HG03066 (cell line): ENCODE measurements at regions not wholly inside any gene's neighbourhood (a gene's known extent, or its start where the extent isn't known, plus 50 kb on each side); places are given as distances from the start of the nearest gene placed in this dataset.

Source experiments
- ATAC-seq: cut with Tn5 transposase; IDR thresholded peaks from one replicate; pipeline ENCODE4 v1.9.1; 2021; ENCODE audit warnings: low read depth; ENCODE audit not compliant: unreplicated experiment

DNA sequence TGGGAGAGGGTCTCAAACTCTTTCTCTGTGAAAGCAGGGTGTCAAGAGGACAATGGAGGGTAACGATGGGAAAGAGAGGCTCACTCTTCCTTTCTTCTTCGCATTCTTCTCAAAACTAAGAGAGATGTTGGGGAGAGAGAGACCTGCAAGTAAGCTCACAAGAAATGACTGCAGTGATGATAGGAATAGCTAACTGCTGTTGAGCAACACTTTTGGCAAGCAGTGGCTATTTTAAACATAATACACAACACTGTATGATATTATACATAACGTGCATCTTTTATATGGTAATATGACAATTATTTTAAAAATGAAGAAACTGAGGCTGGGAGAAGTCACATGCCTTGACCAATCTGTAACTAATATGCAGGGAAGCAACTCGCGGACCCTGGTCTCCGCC lies 247.5 kb downstream of the CMPK2 start:
- no peak for ATAC-seq

- ATAC-seq: no peak
Observed at GRCh38 chr2:6623746-6624145, 242.0 kb downstream of the CMPK2 start.

GRCh38 chr2:6626401-6627012 lies 239.2 kb downstream of the CMPK2 start:
- no peak for ATAC-seq

GRCh38 chr2:6627316-6627715 lies 238.4 kb downstream of the CMPK2 start:
- no peak for ATAC-seq

DNA sequence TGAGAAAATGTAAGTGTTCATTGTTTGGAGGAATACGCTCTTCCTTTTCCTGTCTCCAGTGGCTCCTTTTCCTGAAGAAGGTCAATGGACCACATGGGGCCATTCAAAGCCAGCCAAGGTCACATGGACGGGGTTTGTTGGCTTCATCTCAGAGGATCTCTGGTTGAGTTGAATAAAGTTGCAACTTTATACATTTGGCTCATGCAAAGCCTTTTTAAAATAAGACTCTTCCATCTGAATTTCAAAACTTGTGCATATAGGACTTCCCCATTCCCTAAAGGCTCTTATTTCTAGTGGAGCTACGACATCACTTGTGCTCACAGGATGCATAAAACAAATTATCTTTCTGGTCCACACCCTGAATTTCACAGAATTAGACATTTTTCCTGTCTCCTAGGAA lies 235.5 kb downstream of the CMPK2 start:
- ATAC-seq: no peak

- no peak for ATAC-seq
Observed at GRCh38 chr2:6635296-6635695, 230.4 kb downstream of the CMPK2 start.

GRCh38 chr2:6637330-6637729 lies 228.4 kb downstream of the CMPK2 start:
- ATAC-seq: no peak

DNA sequence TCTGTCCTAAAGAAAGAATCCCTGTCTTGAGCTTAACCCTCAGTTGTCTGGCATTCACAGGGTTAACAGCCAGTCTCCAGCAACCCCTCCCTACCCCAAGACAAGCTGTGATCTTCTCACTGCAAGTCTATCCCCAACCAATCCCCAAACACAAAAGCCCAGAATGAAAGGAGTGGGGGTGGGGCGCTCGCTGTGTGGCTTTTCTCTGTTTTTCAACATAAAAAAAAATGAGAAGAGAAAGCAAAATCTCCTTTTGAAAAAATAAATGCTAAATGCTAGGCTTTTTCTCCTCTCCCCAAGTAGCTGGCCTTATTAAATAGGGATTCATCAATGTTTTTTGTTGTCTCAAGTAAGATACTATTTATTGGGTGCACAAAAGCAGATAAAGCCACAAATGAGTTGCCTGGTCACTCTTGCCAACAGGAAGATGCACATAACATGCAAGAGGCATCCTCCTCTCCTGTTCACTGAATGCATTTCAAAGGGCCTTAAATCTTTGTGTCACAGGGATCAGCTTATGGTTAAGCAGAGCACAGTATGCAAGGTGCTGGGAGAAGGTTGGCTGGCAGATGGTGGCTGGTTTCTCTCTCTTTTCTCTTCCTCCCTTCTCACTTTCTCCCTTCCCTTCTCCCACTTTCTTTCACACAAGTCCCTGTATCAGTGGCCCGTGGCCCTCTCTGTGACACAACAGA lies 225.6 kb downstream of the CMPK2 start:
- no peak for ATAC-seq

DNA sequence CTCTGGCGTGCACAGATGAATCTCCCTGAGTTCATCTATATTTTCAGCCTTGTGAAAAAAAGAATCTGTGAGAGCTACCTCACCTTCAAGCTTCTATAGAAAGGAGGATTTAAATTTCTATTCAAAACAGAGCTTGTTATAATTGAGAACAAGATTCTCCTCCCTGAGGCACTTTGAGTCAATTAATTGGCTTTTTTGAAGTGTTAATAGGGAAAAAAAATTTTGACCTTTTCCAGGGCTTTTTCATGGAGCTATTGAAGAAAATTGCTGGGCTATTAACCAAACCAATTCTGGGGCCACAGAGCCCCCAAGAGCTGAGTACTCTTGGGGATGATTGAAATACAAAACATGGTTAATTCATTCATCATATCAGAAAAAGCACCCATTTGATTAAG lies 225.1 kb downstream of the CMPK2 start:
- no peak for ATAC-seq

- no peak for ATAC-seq
Observed at GRCh38 chr2:6641956-6642355, 223.8 kb downstream of the CMPK2 start.

- ATAC-seq: no peak
Observed at GRCh38 chr2:6644261-6644660, 221.4 kb downstream of the CMPK2 start.

GRCh38 chr2:6645004-6645403 lies 220.7 kb downstream of the CMPK2 start:
- ATAC-seq: no peak

DNA sequence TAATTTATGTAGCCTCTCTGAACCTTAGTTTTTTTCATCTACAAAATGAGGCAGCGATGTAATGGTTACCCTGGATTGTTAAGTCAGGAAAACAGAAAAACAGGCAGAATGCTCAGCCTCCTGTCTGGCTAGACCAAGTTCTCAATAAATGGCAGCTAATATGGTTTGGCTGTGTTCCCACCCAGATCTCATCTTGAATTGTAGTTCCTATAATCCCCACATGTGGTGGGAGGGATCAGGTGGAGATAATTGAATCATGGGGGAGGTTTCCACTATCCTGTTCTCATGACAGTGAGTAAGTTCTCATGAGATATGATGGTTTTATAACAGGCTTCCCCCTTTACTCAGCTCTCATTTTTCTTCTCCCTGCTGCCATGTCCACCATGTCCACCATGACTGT lies 220.0 kb downstream of the CMPK2 start:
- no peak for ATAC-seq

- no peak for ATAC-seq
Observed at GRCh38 chr2:6647046-6647445, 218.7 kb downstream of the CMPK2 start.

- ATAC-seq: no peak
Observed at GRCh38 chr2:6648596-6649247, 217.0 kb downstream of the CMPK2 start.

GRCh38 chr2:6650311-6650710 lies 215.4 kb downstream of the CMPK2 start:
- ATAC-seq: no peak

- no peak for ATAC-seq
Observed at GRCh38 chr2:6652251-6652650, 213.5 kb downstream of the CMPK2 start.

DNA sequence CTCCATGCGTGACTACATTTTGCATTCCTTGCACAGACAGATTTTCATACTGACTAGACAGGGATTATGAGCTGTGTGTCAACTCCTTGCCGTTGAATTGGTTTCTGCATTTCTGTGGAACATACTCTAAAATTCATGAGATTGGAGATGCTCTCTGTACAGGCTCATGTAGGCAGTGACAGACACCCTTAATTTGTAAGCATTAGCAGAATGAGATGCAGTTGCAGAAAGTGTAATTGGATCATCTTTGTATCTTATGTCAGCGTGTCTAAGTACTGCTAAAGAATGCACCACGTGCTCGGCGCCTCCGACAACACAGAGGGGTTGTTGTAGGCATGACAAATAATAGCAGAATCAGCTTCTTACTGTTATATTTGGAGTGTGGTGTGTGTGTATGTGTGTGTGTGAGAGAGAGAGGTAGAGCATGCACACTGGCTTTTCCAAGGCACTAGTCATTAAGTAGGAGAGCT lies 212.4 kb downstream of the CMPK2 start:
- no peak for ATAC-seq

GRCh38 chr2:6654279-6654678 lies 211.4 kb downstream of the CMPK2 start:
- ATAC-seq: no peak

DNA sequence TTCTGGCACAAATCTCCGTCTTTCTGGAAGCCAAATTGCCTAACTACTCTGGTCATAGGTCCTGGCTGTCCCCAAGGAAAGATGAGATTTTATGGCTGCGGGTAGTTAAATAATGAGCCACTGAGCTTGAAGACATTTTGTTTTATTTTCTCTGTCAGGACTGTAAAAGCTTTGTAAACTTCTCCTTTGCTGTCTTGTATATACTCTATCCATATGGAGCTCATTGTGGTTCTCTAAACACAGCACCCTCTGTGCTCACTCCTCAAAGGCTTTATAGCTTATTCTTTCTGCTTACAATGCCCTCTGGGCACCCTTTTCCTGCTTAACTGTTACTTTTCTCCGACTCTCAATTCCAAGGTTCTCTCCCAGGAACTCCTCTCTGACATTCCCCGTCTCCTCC lies 209.1 kb downstream of the CMPK2 start:
- no peak for ATAC-seq

- ATAC-seq: no peak
Observed at GRCh38 chr2:6657136-6657535, 208.6 kb downstream of the CMPK2 start.

- no peak for ATAC-seq
Observed at GRCh38 chr2:6657855-6658254, 207.9 kb downstream of the CMPK2 start.
